ENCODE measurements at regions not wholly inside any gene's neighbourhood (a gene's known extent, or its start where the extent isn't known, plus 50 kb on each side); places are given as distances from the start of the nearest gene placed in this dataset.

GRCh38 chr14:58772794-58773620 is 135.2 kb downstream of the DACT1 start:
- no peak for TF ChIP-seq CTCF (IDR thresholded peaks at IDR 0.05; ENCODE audit: control extremely low read depth in 1 of 3, insufficient read depth in 1 of 3, low read depth in 1 of 3, low read length in 3 of 3)
- no peak for TF ChIP-seq SRF (IDR thresholded peaks at IDR 0.05; ENCODE audit: low read depth, low read length)
- TF ChIP-seq TAF1 (IDR thresholded peaks at IDR 0.05; ENCODE audit: low read depth, low read length) = no peak
- TF ChIP-seq EZH2 (IDR thresholded peaks at IDR 0.05; ENCODE audit: low read depth, low read length, severe bottlenecking) = no peak
- no peak for TF ChIP-seq MAFK (IDR thresholded peaks at IDR 0.05; ENCODE audit: low read depth, low read length)
- TF ChIP-seq POLR2A (IDR thresholded peaks at IDR 0.05; ENCODE audit: control extremely low read depth in 1 of 2, low read depth in 2 of 2, low read length in 2 of 2) = no peak
- TF ChIP-seq ATF3 (IDR thresholded peaks at IDR 0.05; ENCODE audit: insufficient read depth, low read depth, low read length) = no peak
- no peak for TF ChIP-seq TCF12 (IDR thresholded peaks at IDR 0.05; ENCODE audit: low read depth, low read length)
- no peak for TF ChIP-seq JUND (IDR thresholded peaks at IDR 0.05; ENCODE audit: low read length)
